ENCODE measurements at regions not wholly inside any gene's neighbourhood (a gene's known extent, or its start where the extent isn't known, plus 50 kb on each side); places are given as distances from the start of the nearest gene placed in this dataset.

GRCh38 chr14:55773984-55774545 lies 194.1 kb downstream of the KTN1 start:
- TF ChIP-seq REST (IDR thresholded peaks at IDR 0.05) (no peak), MAX (IDR thresholded peaks at IDR 0.05) (no peak), RXRA (IDR thresholded peaks at IDR 0.05) (peak in 1 of 2 donors; percentile 31), SP1 (IDR thresholded peaks at IDR 0.05) (no peak), RAD21 (IDR thresholded peaks at IDR 0.05) (no peak), HNF4G (IDR thresholded peaks at IDR 0.05) (no peak), TAF1 (conservative IDR thresholded peaks at IDR 0.05) (no peak), GABPA (IDR thresholded peaks at IDR 0.05 in 1 of 2, conservative IDR thresholded peaks at IDR 0.05 in 1 of 2) (no peak), JUND (IDR thresholded peaks at IDR 0.05) (peak in 1 of 2 donors; percentile 13), NR2F2 (IDR thresholded peaks at IDR 0.05) (no peak), YY1 (IDR thresholded peaks at IDR 0.05) (no peak)
- TF ChIP-seq, protein P1, sequence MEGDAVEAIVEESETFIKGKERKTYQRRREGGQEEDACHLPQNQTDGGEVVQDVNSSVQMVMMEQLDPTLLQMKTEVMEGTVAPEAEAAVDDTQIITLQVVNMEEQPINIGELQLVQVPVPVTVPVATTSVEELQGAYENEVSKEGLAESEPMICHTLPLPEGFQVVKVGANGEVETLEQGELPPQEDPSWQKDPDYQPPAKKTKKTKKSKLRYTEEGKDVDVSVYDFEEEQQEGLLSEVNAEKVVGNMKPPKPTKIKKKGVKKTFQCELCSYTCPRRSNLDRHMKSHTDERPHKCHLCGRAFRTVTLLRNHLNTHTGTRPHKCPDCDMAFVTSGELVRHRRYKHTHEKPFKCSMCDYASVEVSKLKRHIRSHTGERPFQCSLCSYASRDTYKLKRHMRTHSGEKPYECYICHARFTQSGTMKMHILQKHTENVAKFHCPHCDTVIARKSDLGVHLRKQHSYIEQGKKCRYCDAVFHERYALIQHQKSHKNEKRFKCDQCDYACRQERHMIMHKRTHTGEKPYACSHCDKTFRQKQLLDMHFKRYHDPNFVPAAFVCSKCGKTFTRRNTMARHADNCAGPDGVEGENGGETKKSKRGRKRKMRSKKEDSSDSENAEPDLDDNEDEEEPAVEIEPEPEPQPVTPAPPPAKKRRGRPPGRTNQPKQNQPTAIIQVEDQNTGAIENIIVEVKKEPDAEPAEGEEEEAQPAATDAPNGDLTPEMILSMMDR (IDR thresholded peaks at IDR 0.05; ENCODE audit: low read depth, low read length, missing input control) = no peak

All from liver (tissue), 3 donors.